ENCODE measurements at regions not wholly inside any gene's neighbourhood (a gene's known extent, or its start where the extent isn't known, plus 50 kb on each side); places are given as distances from the start of the nearest gene placed in this dataset.

- no peak for TF ChIP-seq CTCF (IDR thresholded peaks at IDR 0.05; ENCODE audit: insufficient read depth, low read depth, low read length)
- no peak overlapping the region for H3K4me3 ChIP-seq (ENCODE audit: low read depth, low read length)
- no peak for DNase-seq (ENCODE audit: low read depth)
Measured at GRCh38 chr16:13607289-13607688, 312.7 kb upstream of the ERCC4 start.

GRCh38 chr16:13611596-13611995, 308.4 kb upstream of the ERCC4 start:
- TF ChIP-seq CTCF (IDR thresholded peaks at IDR 0.05; ENCODE audit: insufficient read depth, low read depth, low read length), result no peak
- no peak for DNase-seq (ENCODE audit: low read depth)
- no peak overlapping the region for H3K4me3 ChIP-seq (ENCODE audit: low read depth, low read length)

GRCh38 chr16:13612623-13613022, 307.3 kb upstream of the ERCC4 start:
- no peak overlapping the region for H3K4me3 ChIP-seq (ENCODE audit: low read depth, low read length)
- DNase-seq (ENCODE audit: low read depth), result no peak
- no peak for TF ChIP-seq CTCF (IDR thresholded peaks at IDR 0.05; ENCODE audit: insufficient read depth, low read depth, low read length)

GRCh38 chr16:13613165-13613564, 306.8 kb upstream of the ERCC4 start:
- no peak for TF ChIP-seq CTCF (IDR thresholded peaks at IDR 0.05; ENCODE audit: insufficient read depth, low read depth, low read length)
- DNase-seq (ENCODE audit: low read depth), result no peak

GRCh38 chr16:13621639-13622038, 298.3 kb upstream of the ERCC4 start:
- no peak overlapping the region for H3K4me3 ChIP-seq (ENCODE audit: low read depth, low read length)
- no peak for TF ChIP-seq CTCF (IDR thresholded peaks at IDR 0.05; ENCODE audit: insufficient read depth, low read depth, low read length)
- DNase-seq (ENCODE audit: low read depth), result no peak

More at GRCh38 chr16:13613165-13613564, 306.8 kb upstream of the ERCC4 start:
- H3K4me3 ChIP-seq (ENCODE audit: low read depth, low read length), result no peak overlapping the region

GRCh38 chr16:13628156-13628555, 291.8 kb upstream of the ERCC4 start:
- no peak overlapping the region for H3K4me3 ChIP-seq (ENCODE audit: low read depth, low read length)
- no peak for TF ChIP-seq CTCF (IDR thresholded peaks at IDR 0.05; ENCODE audit: insufficient read depth, low read depth, low read length)
- no peak for DNase-seq (ENCODE audit: low read depth)

GRCh38 chr16:13629704-13630103, 290.2 kb upstream of the ERCC4 start:
- no peak for DNase-seq (ENCODE audit: low read depth)
- TF ChIP-seq CTCF (IDR thresholded peaks at IDR 0.05; ENCODE audit: insufficient read depth, low read depth, low read length), result no peak
- no peak overlapping the region for H3K4me3 ChIP-seq (ENCODE audit: low read depth, low read length)

Measured in fibroblast of villous mesenchyme (primary cell).